HCT116 (cell line): ENCODE measurements at regions not wholly inside any gene's neighbourhood (a gene's known extent, or its start where the extent isn't known, plus 50 kb on each side); places are given as distances from the start of the nearest gene placed in this dataset.

Experiments
- ATAC-seq: fragments of 200-7000 bp; cut with Tn5 transposase; 2 replicates; pipeline ENCODE4 v1.9.1; 2020; ENCODE audit warnings: mild to moderate bottlenecking, moderate library complexity
- BruUV-seq: library from RNA; stranded (reverse); fragments of 400-500 nt; replicated peaks from 2 replicates; lab custom pipeline; 2021; lab: Mats Ljungman, UMichigan
- CTCF ChIA-PET: fragments of 300-600 bp; sonication (Branson Sonifier 250); formaldehyde crosslinking; loops from one replicate; lab custom pipeline; 2021; ENCODE audit warnings: antibody characterized with exemption; lab: Charles Lee
- POLR2A ChIA-PET: fragments of 300-600, 350-600 bp; sonication (Branson Sonifier 250); formaldehyde crosslinking; loops from one replicate; lab custom pipeline; 2021; ENCODE audit warnings: antibody characterized with exemption; lab: Charles Lee
- RAD21 ChIA-PET, 2 experiments: fragments of 300-600 bp; sonication (Branson Sonifier 250); formaldehyde crosslinking; loops; one replicate each; lab custom pipeline; 2023; ENCODE audit warnings: low total read pairs in 2 of 2; ENCODE audit not compliant: uncharacterized antibody in 2 of 2, unreplicated experiment in 2 of 2, low non-redundant PET in 1 of 2; lab: Charles Lee
- DNase-seq: peaks from one replicate; pipeline ENCODE4 v3.0.0-alpha.2; 2010; ENCODE audit warnings: low read depth, low spot score
- H2AFZ ChIP-seq: fragments of 200-600 bp; shearing (Covaris generic), sonication (generic); 2 replicates; pipeline ENCODE4 v1.6.1; 2017; ENCODE audit warnings: low read depth, mixed run types, mixed read lengths, antibody characterized with exemption, low read length; ENCODE audit not compliant: poor library complexity, severe bottlenecking
- H3K27ac ChIP-seq: 2 replicates; pipeline ENCODE4 v1.5.1; 2012; ENCODE audit warnings: low read depth, low read length
- H3K27me3 ChIP-seq: fragments of 200-600 bp; sonication (generic); 2 replicates; pipeline ENCODE4 v1.6.1; 2016; ENCODE audit warnings: mixed run types, low read length, mixed read lengths; ENCODE audit not compliant: insufficient read depth
- H3K36me3 ChIP-seq, 2 experiments: fragments of 200-500 bp in 1 of 2; fragments of 200-600 bp in 1 of 2; sonication (Bioruptor generic) in 1 of 2; sonication (generic) in 1 of 2; 2 replicates each; pipeline versions ENCODE4 v1.5.1 to v1.6.1; 2014 to 2016; ENCODE audit warnings: low read length in 2 of 2, inconsistent platforms in 1 of 2, mixed read lengths in 1 of 2, mixed run types in 1 of 2; ENCODE audit not compliant: insufficient read depth in 2 of 2, control insufficient read depth in 1 of 2
- H3K4me1 ChIP-seq, 2 experiments: fragments of 200-600 bp in 1 of 2; sonication (generic) in 1 of 2; 2 replicates each; pipeline versions ENCODE4 v1.5.1 to v1.6.1; 2012 to 2017; ENCODE audit warnings: low read length in 2 of 2, inconsistent platforms in 1 of 2, mild to moderate bottlenecking in 1 of 2, mixed read lengths in 1 of 2, mixed run types in 1 of 2, moderate library complexity in 1 of 2; ENCODE audit not compliant: insufficient read depth in 2 of 2, control insufficient read depth in 1 of 2
- H3K4me2 ChIP-seq: fragments of 200-600 bp; sonication (generic); 2 replicates; pipeline ENCODE4 v1.6.1; 2017; ENCODE audit warnings: mixed run types, low read length, mixed read lengths
- H3K4me3 ChIP-seq, 2 experiments: fragments of 200-600 bp in 1 of 2; sonication (generic) in 1 of 2; replicated peaks in 1 of 2; 2 replicates each; pipeline ENCODE4 v1.5.1; 2011 to 2016; ENCODE audit warnings: low read length in 2 of 2, control low read depth in 1 of 2, low read depth in 1 of 2, mild to moderate bottlenecking in 1 of 2, mixed read lengths in 1 of 2, mixed run types in 1 of 2
- H3K79me2 ChIP-seq: fragments of 200-600 bp; sonication (generic); 2 replicates; pipeline ENCODE4 v1.6.1; 2017; ENCODE audit warnings: mild to moderate bottlenecking, mixed run types, low read length, moderate library complexity, mixed read lengths; ENCODE audit not compliant: insufficient read depth
- H3K9ac ChIP-seq: fragments of 200-600 bp; sonication (generic); 2 replicates; pipeline ENCODE4 v1.6.1; 2016; ENCODE audit warnings: low read length, mixed read lengths
- H3K9me2 ChIP-seq: fragments of 200-600 bp; sonication (generic), shearing (Covaris generic); 2 replicates; pipeline ENCODE4 v1.6.1; 2017; ENCODE audit warnings: mixed run types, mild to moderate bottlenecking, moderate library complexity; ENCODE audit not compliant: insufficient read depth
- H3K9me3 ChIP-seq, 2 experiments: fragments of 200-500 bp in 1 of 2; fragments of 200-600 bp in 1 of 2; sonication (Bioruptor generic) in 1 of 2; sonication (generic) in 1 of 2; 2 replicates each; pipeline ENCODE4 v1.6.1; 2014 to 2017; ENCODE audit warnings: low read length in 2 of 2, mixed read lengths in 2 of 2, inconsistent platforms in 1 of 2, low read depth in 1 of 2, mild to moderate bottlenecking in 1 of 2, mixed run types in 1 of 2, moderate library complexity in 1 of 2; ENCODE audit not compliant: control insufficient read depth in 1 of 2, insufficient read depth in 1 of 2
- H4K20me1 ChIP-seq: fragments of 200-600 bp; sonication (generic), shearing (Covaris generic); 2 replicates; pipeline ENCODE4 v1.6.1; 2017; ENCODE audit warnings: mixed run types, mild to moderate bottlenecking, moderate library complexity; ENCODE audit not compliant: insufficient read depth
- ATF3 ChIP-seq: IDR thresholded peaks from 2 replicates; pipeline ENCODE4 v1.6.1; 2012
- CBX3 ChIP-seq: IDR thresholded peaks from 2 replicates; pipeline ENCODE4 v1.6.1; 2012; ENCODE audit warnings: low read depth
- EGR1 ChIP-seq: IDR thresholded peaks from 2 replicates; pipeline ENCODE4 v1.6.1; 2012; ENCODE audit warnings: low read depth
- ELF1 ChIP-seq: IDR thresholded peaks from 2 replicates; pipeline ENCODE4 v1.6.1; 2012; ENCODE audit warnings: low read depth, borderline replicate concordance
- EZH2phosphoT487 ChIP-seq: fragments of 200-600 bp; IDR thresholded peaks from 2 replicates; pipeline ENCODE4 v1.6.1; 2018; ENCODE audit warnings: antibody characterized with exemption, borderline replicate concordance
- FOSL1 ChIP-seq: IDR thresholded peaks from 2 replicates; pipeline ENCODE4 v1.6.1; 2012; ENCODE audit warnings: low read depth
- JUND ChIP-seq: IDR thresholded peaks from 2 replicates; pipeline ENCODE4 v1.6.1; 2012
- POLR2AphosphoS5 ChIP-seq: IDR thresholded peaks from 2 replicates; pipeline ENCODE4 v1.6.1; 2011; ENCODE audit warnings: mild to moderate bottlenecking, low read depth, low read length, moderate library complexity
- SIN3A ChIP-seq: IDR thresholded peaks from 2 replicates; pipeline ENCODE4 v1.6.1; 2012; ENCODE audit warnings: low read depth
- SP1 ChIP-seq: IDR thresholded peaks from 2 replicates; pipeline ENCODE4 v1.6.1; 2012; ENCODE audit warnings: low read depth
- SRF ChIP-seq: IDR thresholded peaks from 2 replicates; pipeline ENCODE4 v1.6.1; 2012; ENCODE audit warnings: low read depth
- YY1 ChIP-seq: IDR thresholded peaks from 2 replicates; pipeline ENCODE4 v1.6.1; 2011; ENCODE audit warnings: low read length, low read depth, moderate library complexity, mild to moderate bottlenecking; ENCODE audit not compliant: insufficient replicate concordance; ENCODE audit errors: extremely low read depth
- ZFX ChIP-seq: fragments of 450-650 bp; IDR thresholded peaks from 2 replicates; pipeline ENCODE4 v1.6.1; 2017
- ZNF274 ChIP-seq: fragments of 200-500 bp; sonication (Bioruptor generic); IDR thresholded peaks from 2 replicates; pipeline ENCODE4 v1.6.1; 2014; ENCODE audit warnings: mild to moderate bottlenecking, low read depth, low read length, inconsistent platforms
- intact Hi-C: fragments of 100-400 bp; cut with micrococcal nuclease; formaldehyde crosslinking; loops from 2 replicates; pipeline ENCODE4 v1.10.0; 2022
- TF ChIP-seq, protein P1 (sequence below): IDR thresholded peaks from 2 replicates; pipeline ENCODE4 v1.6.1; 2012; ENCODE audit warnings: low read depth
- TF ChIP-seq, protein P2 (sequence below), 3 experiments: fragments of 200-600 bp in 1 of 3; sonication (generic) in 1 of 3; IDR thresholded peaks in 2 of 3; conservative IDR thresholded peaks in 1 of 3; 2 replicates each; pipeline ENCODE4 v1.5.1; 2012 to 2017; ENCODE audit warnings: low read depth in 2 of 3, low read length in 2 of 3, antibody characterized with exemption in 1 of 3, borderline replicate concordance in 1 of 3, control low read depth in 1 of 3, mild to moderate bottlenecking in 1 of 3, mixed read lengths in 1 of 3, mixed run types in 1 of 3, moderate library complexity in 1 of 3; ENCODE audit not compliant: insufficient read depth in 1 of 3

- DNase-seq (no peak), ATAC-seq (no peak)
- POLR2A ChIA-PET = no interaction called here
- Histone ChIP-seq H3K79me2 (no peaks in the 10 kb centered on the region), H3K27me3 (no peaks in the 10 kb centered on the region), H4K20me1 (no peaks in the 10 kb centered on the region; the same call in 1 of the 2 replicates), H3K4me2 (no peak overlapping the region), H3K9ac (no peak overlapping the region), H3K9me2 (no peaks in the 10 kb centered on the region), H3K4me3 (no peak overlapping the region), H3K4me1 (no peaks in the 10 kb centered on the region), H3K36me3 (no peaks in the 10 kb centered on the region), H2AFZ (no peak overlapping the region), H3K9me3 (peaks cover 4 to 8% of the 10 kb centered on the region in 2 experiments; a peak in 2 of 4 replicates), H3K27ac (no peak overlapping the region)
- intact Hi-C loops = no loop called here
- CTCF ChIA-PET = no interaction called here
- no TSS peak for BruUV-seq
- TF ChIP-seq SRF = no peak
- no peak for TF ChIP-seq SIN3A
- no peak for TF ChIP-seq SP1
- TF ChIP-seq, protein P1, sequence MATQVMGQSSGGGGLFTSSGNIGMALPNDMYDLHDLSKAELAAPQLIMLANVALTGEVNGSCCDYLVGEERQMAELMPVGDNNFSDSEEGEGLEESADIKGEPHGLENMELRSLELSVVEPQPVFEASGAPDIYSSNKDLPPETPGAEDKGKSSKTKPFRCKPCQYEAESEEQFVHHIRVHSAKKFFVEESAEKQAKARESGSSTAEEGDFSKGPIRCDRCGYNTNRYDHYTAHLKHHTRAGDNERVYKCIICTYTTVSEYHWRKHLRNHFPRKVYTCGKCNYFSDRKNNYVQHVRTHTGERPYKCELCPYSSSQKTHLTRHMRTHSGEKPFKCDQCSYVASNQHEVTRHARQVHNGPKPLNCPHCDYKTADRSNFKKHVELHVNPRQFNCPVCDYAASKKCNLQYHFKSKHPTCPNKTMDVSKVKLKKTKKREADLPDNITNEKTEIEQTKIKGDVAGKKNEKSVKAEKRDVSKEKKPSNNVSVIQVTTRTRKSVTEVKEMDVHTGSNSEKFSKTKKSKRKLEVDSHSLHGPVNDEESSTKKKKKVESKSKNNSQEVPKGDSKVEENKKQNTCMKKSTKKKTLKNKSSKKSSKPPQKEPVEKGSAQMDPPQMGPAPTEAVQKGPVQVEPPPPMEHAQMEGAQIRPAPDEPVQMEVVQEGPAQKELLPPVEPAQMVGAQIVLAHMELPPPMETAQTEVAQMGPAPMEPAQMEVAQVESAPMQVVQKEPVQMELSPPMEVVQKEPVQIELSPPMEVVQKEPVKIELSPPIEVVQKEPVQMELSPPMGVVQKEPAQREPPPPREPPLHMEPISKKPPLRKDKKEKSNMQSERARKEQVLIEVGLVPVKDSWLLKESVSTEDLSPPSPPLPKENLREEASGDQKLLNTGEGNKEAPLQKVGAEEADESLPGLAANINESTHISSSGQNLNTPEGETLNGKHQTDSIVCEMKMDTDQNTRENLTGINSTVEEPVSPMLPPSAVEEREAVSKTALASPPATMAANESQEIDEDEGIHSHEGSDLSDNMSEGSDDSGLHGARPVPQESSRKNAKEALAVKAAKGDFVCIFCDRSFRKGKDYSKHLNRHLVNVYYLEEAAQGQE = no peak
- TF ChIP-seq CBX3 = no peak
- TF ChIP-seq FOSL1 = no peak
- no peak for TF ChIP-seq EGR1
- TF ChIP-seq ELF1 = no peak
- no peak for TF ChIP-seq POLR2AphosphoS5
- TF ChIP-seq, protein P2, sequence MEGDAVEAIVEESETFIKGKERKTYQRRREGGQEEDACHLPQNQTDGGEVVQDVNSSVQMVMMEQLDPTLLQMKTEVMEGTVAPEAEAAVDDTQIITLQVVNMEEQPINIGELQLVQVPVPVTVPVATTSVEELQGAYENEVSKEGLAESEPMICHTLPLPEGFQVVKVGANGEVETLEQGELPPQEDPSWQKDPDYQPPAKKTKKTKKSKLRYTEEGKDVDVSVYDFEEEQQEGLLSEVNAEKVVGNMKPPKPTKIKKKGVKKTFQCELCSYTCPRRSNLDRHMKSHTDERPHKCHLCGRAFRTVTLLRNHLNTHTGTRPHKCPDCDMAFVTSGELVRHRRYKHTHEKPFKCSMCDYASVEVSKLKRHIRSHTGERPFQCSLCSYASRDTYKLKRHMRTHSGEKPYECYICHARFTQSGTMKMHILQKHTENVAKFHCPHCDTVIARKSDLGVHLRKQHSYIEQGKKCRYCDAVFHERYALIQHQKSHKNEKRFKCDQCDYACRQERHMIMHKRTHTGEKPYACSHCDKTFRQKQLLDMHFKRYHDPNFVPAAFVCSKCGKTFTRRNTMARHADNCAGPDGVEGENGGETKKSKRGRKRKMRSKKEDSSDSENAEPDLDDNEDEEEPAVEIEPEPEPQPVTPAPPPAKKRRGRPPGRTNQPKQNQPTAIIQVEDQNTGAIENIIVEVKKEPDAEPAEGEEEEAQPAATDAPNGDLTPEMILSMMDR (IDR thresholded peaks at IDR 0.05 in 2 of 3, conservative IDR thresholded peaks at IDR 0.05 in 1 of 3; ENCODE audit: borderline replicate concordance in 1 of 3, insufficient read depth in 1 of 3, low read depth in 2 of 3, low read length in 2 of 3) = no peak
- no peak for TF ChIP-seq EZH2phosphoT487
- TF ChIP-seq YY1 = no peak
- no peak for TF ChIP-seq ZNF274
- TF ChIP-seq ZFX = no peak
- TF ChIP-seq JUND = no peak
- TF ChIP-seq ATF3 = no peak
- RAD21 ChIA-PET = no interaction called here
Measured at GRCh38 chr1:238648296-238648695, 738.1 kb upstream of the CHRM3 start.
